ENCODE measurements at regions not wholly inside any gene's neighbourhood (a gene's known extent, or its start where the extent isn't known, plus 50 kb on each side); places are given as distances from the start of the nearest gene placed in this dataset.

DNA sequence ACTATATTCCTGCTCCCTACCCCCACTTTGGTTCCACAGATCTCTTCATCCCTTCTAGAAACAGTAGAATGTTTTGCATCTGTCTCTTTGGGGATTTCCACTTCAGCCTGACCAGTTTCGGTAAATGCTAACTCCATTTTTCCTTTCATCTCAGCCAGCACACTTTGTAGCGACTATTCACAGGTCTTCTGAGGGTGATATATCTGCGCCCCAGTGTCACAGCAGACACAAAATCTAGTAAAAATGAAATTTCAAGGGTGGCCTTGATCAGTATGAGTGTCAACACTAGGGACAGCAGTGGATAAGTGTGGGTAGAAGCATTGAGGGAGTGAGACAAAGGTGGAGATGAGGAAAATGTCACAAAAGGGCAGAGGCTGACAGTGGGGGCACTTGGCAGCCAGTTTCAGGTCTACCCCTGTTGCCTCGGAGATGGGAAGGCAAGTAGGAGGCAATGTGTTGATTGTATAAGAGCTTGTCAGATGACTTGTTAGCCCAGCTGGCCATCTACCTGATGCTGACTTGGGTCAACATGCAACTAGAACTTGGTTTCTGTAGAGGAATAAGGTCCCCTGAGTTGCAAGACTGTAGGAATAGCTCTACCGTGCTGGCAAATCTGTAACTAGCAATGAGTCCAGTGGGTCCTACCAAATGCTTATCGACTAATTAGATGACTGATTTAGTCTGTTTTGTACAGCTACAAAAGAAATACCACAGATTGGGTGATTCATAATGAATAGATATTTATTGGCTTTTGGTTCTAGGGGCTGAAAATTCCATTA is 60.7 kb downstream of the CXCR4 start:
- H3K79me1 ChIP-seq (ENCODE audit: low read length) = no peaks in the 10 kb centered on the region
- H3K23ac ChIP-seq (ENCODE audit: low read length) = no peak overlapping the region
- no peak overlapping the region for H4K8ac ChIP-seq (ENCODE audit: low read depth, low read length)
- no peaks in the 10 kb centered on the region for H3K36me3 ChIP-seq (ENCODE audit: control insufficient read depth, insufficient read depth, low read length)
- no peak overlapping the region for H3K27ac ChIP-seq (ENCODE audit: low read depth, low read length)
- no peaks in the 10 kb centered on the region for H3K27me3 ChIP-seq (ENCODE audit: insufficient read depth, low read length, poor library complexity)
- no peak overlapping the region for H3K4ac ChIP-seq (ENCODE audit: low read depth, low read length)
- H3K56ac ChIP-seq (ENCODE audit: low read length) = no peak overlapping the region
- H3K4me2 ChIP-seq (ENCODE audit: low read length) = no peak overlapping the region
- H2BK5ac ChIP-seq (ENCODE audit: low read length) = no peak overlapping the region
- H2AK5ac ChIP-seq (ENCODE audit: low read length) = no peak overlapping the region
- no CpG with 5 or more reads among the region's 6 CpGs for WGBS (ENCODE audit: extremely low coverage, insufficient coverage, low lambda C conversion rate)
- H4K5ac ChIP-seq (ENCODE audit: low read length) = no peak overlapping the region
- DNase-seq = no peak
- peaks cover 2% of the 10 kb centered on the region for H3K4me1 ChIP-seq (ENCODE audit: control insufficient read depth, low read depth, low read length)
- H3K4me3 ChIP-seq (ENCODE audit: low read length) = no peak overlapping the region
- no peak overlapping the region for H3K18ac ChIP-seq (ENCODE audit: low read length)
- no peak overlapping the region for H3K9ac ChIP-seq (ENCODE audit: low read length)
- H3K79me2 ChIP-seq (ENCODE audit: control insufficient read depth, insufficient read depth, low read length) = no peaks in the 10 kb centered on the region
- H2BK15ac ChIP-seq (replicated peaks; ENCODE audit: low read depth) = no peak overlapping the region
- H2BK120ac ChIP-seq (ENCODE audit: low read depth, low read length) = no peak overlapping the region

DNA sequence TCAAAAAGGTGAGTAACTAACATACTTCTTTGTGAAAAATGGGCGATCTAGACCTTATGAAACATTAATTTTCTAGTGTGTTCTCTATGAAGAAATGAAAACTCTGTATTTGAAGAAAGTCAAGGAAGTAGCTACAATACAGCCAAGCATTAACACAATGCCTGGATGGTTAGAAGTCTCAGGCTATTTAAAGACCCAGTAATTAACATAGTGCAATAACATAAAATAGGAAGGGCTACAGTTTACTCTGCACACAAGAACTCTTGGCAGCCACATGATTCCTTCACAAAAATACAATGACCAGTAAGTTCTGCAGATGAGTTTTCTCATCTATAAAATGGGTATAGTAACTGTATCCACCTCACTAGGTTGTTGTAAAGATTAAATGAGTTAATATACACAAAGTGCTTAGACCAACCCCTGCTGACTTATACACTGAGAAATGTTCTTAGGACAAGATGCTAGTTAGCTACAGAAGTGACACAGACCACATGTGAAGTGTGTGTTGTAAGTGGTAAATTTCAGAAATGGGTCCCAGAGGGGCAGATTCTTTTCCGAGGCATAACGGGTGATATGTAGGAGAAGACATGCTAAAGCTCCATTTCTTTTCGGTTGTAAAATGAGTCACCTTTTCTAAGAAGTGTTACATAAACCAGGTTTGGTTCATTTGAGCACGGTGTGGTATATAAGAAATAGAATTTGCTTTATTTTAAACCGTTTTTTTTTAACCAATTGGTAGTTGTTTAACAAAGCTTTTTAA is 61.8 kb downstream of the CXCR4 start:
- Histone ChIP-seq H3K27ac (ENCODE audit: low read depth, low read length) (no peak overlapping the region), H3K9ac (ENCODE audit: low read length) (no peak overlapping the region), H3K79me1 (ENCODE audit: low read length) (no peaks in the 10 kb centered on the region), H3K36me3 (ENCODE audit: control insufficient read depth, insufficient read depth, low read length) (no peaks in the 10 kb centered on the region), H3K18ac (ENCODE audit: low read length) (no peak overlapping the region), H2AK5ac (ENCODE audit: low read length) (no peak overlapping the region), H3K4me3 (ENCODE audit: low read length) (no peak overlapping the region), H2BK5ac (ENCODE audit: low read length) (no peak overlapping the region), H2BK120ac (ENCODE audit: low read depth, low read length) (no peak overlapping the region), H3K23ac (ENCODE audit: low read length) (no peak overlapping the region), H3K27me3 (ENCODE audit: insufficient read depth, low read length, poor library complexity) (no peaks in the 10 kb centered on the region), H4K8ac (ENCODE audit: low read depth, low read length) (no peak overlapping the region), H3K4me1 (ENCODE audit: control insufficient read depth, low read depth, low read length) (peaks cover 2% of the 10 kb centered on the region), H3K4ac (ENCODE audit: low read depth, low read length) (no peak overlapping the region), H3K4me2 (ENCODE audit: low read length) (no peak overlapping the region), H3K56ac (ENCODE audit: low read length) (no peak overlapping the region), H3K79me2 (ENCODE audit: control insufficient read depth, insufficient read depth, low read length) (no peaks in the 10 kb centered on the region), H4K5ac (ENCODE audit: low read length) (no peak overlapping the region), H2BK15ac (replicated peaks; ENCODE audit: low read depth) (no peak overlapping the region)
- DNase-seq = no peak
- no CpG with 5 or more reads among the region's 6 CpGs for WGBS (ENCODE audit: extremely low coverage, insufficient coverage, low lambda C conversion rate)

DNA sequence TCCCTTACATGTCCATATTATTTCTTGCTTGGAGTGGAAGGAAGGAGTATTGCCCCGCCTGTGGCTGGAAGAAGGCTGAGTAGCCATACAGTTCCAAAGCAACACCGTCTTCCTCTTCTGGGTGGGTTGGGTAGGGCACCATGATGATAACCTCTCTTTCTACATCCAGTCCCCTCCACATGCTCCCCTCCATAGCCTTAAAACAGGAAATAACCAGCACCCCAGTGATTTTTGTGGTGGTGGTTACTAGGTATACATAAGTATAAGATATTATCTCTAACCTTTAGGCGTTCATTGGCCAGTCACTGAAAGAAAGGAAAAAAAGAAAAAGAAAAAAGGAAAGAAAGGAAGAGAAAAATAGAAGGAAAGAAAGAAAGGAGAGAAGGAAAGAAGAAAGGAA is 63.1 kb downstream of the CXCR4 start:
- Histone ChIP-seq H4K5ac (ENCODE audit: low read length) (no peak overlapping the region), H2AK5ac (ENCODE audit: low read length) (no peak overlapping the region), H3K79me2 (ENCODE audit: control insufficient read depth, insufficient read depth, low read length) (no peaks in the 10 kb centered on the region), H3K18ac (ENCODE audit: low read length) (no peak overlapping the region), H3K27me3 (ENCODE audit: insufficient read depth, low read length, poor library complexity) (no peaks in the 10 kb centered on the region), H2BK120ac (ENCODE audit: low read depth, low read length) (no peak overlapping the region), H3K27ac (ENCODE audit: low read depth, low read length) (no peak overlapping the region), H3K4ac (ENCODE audit: low read depth, low read length) (no peak overlapping the region), H3K56ac (ENCODE audit: low read length) (no peak overlapping the region), H2BK15ac (replicated peaks; ENCODE audit: low read depth) (no peak overlapping the region), H3K23ac (ENCODE audit: low read length) (no peak overlapping the region), H3K4me1 (ENCODE audit: control insufficient read depth, low read depth, low read length) (no peaks in the 10 kb centered on the region), H4K8ac (ENCODE audit: low read depth, low read length) (no peak overlapping the region), H3K9ac (ENCODE audit: low read length) (no peak overlapping the region), H3K4me2 (ENCODE audit: low read length) (no peak overlapping the region), H3K4me3 (ENCODE audit: low read length) (no peak overlapping the region), H3K36me3 (ENCODE audit: control insufficient read depth, insufficient read depth, low read length) (no peaks in the 10 kb centered on the region), H2BK5ac (ENCODE audit: low read length) (no peak overlapping the region), H3K79me1 (ENCODE audit: low read length) (no peaks in the 10 kb centered on the region)
- DNase-seq = no peak
- WGBS (ENCODE audit: extremely low coverage, insufficient coverage, low lambda C conversion rate) = no CpG with 5 or more reads among the region's 3 CpGs

DNA sequence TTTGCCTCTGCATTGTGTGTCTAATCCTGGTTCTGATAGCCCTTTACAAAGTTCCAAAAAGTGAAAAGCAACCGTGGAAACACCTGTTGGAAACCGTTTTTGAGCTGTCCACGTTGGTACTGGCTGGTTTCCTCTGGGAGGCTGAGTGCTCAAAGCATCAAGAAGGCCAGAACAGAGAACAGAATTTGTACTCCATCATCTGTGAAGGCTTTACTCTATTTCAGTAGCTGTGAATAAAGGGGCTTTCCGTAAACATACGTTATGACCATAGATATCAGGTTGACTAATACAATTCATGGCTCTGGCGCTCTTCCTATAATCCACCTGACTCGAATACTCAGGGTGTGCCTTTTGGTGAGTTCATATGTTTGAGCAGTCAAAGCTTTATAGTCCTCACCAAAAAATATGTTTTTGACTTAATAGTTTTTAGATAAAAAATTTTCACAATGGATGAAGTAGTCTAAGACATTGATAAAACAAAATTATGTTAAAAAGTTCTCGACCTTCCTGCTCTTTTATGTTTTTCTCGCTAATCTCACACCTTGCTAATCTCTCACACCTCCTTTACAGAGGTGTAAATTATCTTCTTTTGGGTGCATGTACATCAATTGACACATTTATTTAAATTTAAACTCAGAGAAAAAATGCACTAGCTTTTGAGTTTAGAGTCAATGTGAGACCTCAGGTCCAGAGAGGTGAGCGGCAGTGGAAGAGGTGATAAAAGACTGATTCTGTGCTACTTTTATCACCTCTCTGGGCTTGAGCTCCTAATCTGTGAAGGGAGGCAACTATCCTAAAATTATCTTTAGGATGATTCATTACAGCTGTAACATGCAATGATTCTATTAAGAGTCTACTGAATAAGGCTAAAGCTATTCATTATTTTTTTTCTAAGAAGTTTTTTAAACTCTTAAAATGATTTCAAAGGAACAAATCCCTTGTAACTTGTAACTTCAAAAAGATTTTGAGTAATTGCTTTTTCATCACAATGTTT is 65.3 kb downstream of the CXCR4 start:
- Histone ChIP-seq H3K79me1 (ENCODE audit: low read length) (no peaks in the 10 kb centered on the region), H4K8ac (ENCODE audit: low read depth, low read length) (no peak overlapping the region)
- WGBS (ENCODE audit: extremely low coverage, insufficient coverage, low lambda C conversion rate) = no CpG with 5 or more reads among the region's 10 CpGs

DNA sequence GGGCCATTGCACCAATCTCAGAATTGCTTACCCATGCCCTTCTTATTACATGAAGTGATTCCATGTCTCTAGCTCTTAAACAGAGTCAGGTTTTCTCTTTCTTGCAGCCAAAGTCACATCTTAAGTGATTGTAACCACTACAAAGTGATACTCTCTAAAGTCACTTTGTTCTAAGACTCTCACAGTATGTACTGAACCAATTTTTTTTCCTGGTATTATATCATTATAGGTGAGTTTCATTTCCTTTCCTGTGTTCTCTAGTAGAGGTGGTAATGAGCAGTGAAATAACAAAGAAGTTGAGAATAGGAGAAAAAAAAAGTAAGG is 66.3 kb upstream of the DARS1 start:
- Histone ChIP-seq H3K56ac (ENCODE audit: low read length) (no peak overlapping the region), H4K5ac (ENCODE audit: low read length) (no peak overlapping the region), H3K4ac (ENCODE audit: low read depth, low read length) (no peak overlapping the region), H3K36me3 (ENCODE audit: control insufficient read depth, insufficient read depth, low read length) (no peaks in the 10 kb centered on the region), H3K4me3 (ENCODE audit: low read length) (no peak overlapping the region), H3K79me1 (ENCODE audit: low read length) (no peaks in the 10 kb centered on the region), H4K8ac (ENCODE audit: low read depth, low read length) (no peak overlapping the region), H3K18ac (ENCODE audit: low read length) (no peak overlapping the region), H3K4me2 (ENCODE audit: low read length) (no peak overlapping the region), H3K27me3 (ENCODE audit: insufficient read depth, low read length, poor library complexity) (no peaks in the 10 kb centered on the region), H3K27ac (ENCODE audit: low read depth, low read length) (no peak overlapping the region), H3K4me1 (ENCODE audit: control insufficient read depth, low read depth, low read length) (no peaks in the 10 kb centered on the region), H2BK5ac (ENCODE audit: low read length) (no peak overlapping the region), H2BK15ac (replicated peaks; ENCODE audit: low read depth) (no peak overlapping the region), H3K9ac (ENCODE audit: low read length) (no peak overlapping the region), H2BK120ac (ENCODE audit: low read depth, low read length) (no peak overlapping the region), H3K79me2 (ENCODE audit: control insufficient read depth, insufficient read depth, low read length) (no peaks in the 10 kb centered on the region), H2AK5ac (ENCODE audit: low read length) (no peak overlapping the region), H3K23ac (ENCODE audit: low read length) (no peak overlapping the region)
- no peak for DNase-seq

More for the DNA sequence above, 65.3 kb downstream of the CXCR4 start:
- H2BK120ac ChIP-seq (ENCODE audit: low read depth, low read length) = no peak overlapping the region
- no peak overlapping the region for H3K18ac ChIP-seq (ENCODE audit: low read length)
- H3K4ac ChIP-seq (ENCODE audit: low read depth, low read length) = no peak overlapping the region
- H3K4me3 ChIP-seq (ENCODE audit: low read length) = no peak overlapping the region
- H3K4me1 ChIP-seq (ENCODE audit: control insufficient read depth, low read depth, low read length) = no peaks in the 10 kb centered on the region
- H3K9ac ChIP-seq (ENCODE audit: low read length) = no peak overlapping the region
- no peaks in the 10 kb centered on the region for H3K36me3 ChIP-seq (ENCODE audit: control insufficient read depth, insufficient read depth, low read length)
- H2BK5ac ChIP-seq (ENCODE audit: low read length) = no peak overlapping the region
- no peak overlapping the region for H3K23ac ChIP-seq (ENCODE audit: low read length)
- DNase-seq = peak; percentile 24
- H3K27ac ChIP-seq (ENCODE audit: low read depth, low read length) = no peak overlapping the region
- H2AK5ac ChIP-seq (ENCODE audit: low read length) = no peak overlapping the region
- no peak overlapping the region for H4K5ac ChIP-seq (ENCODE audit: low read length)
- H3K56ac ChIP-seq (ENCODE audit: low read length) = no peak overlapping the region
- no peak overlapping the region for H2BK15ac ChIP-seq (replicated peaks; ENCODE audit: low read depth)
- no peaks in the 10 kb centered on the region for H3K27me3 ChIP-seq (ENCODE audit: insufficient read depth, low read length, poor library complexity)
- no peaks in the 10 kb centered on the region for H3K79me2 ChIP-seq (ENCODE audit: control insufficient read depth, insufficient read depth, low read length)
- no peak overlapping the region for H3K4me2 ChIP-seq (ENCODE audit: low read length)
